Right renal pelvis (tissue), 4 donors: ENCODE measurements at regions not wholly inside any gene's neighbourhood (a gene's known extent, or its start where the extent isn't known, plus 50 kb on each side); places are given as distances from the start of the nearest gene placed in this dataset.

Source experiments
- DNase-seq, 4 donors: peaks; one replicate each; pipeline ENCODE4 v3.0.0-alpha.2; 2013; ENCODE audit warnings: low read depth in 4 of 4, low spot score in 3 of 4, missing footprints in 1 of 4

DNA sequence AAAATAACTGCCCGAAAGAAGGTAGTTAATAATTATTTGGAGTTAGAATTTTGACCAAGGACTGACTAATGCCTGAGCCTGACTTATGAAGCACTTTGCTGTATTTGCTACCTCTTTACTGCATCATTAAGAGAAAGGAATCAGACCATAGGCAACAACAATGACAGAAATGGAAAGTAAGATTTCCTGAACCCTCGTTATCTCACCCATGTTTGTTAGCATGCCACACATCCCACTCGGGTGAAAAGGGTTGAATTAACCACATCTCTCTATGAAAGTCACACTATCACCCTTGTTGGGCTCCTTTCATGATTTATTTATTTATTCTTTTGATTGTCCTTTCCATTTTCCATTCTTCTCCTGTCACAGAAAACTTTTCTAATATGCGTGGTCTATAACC is 59.6 kb downstream of the OLIG3 start:
- no peak for DNase-seq

GRCh38 chr6:137432054-137432611 is 62.1 kb downstream of the OLIG3 start:
- no peak for DNase-seq

DNA sequence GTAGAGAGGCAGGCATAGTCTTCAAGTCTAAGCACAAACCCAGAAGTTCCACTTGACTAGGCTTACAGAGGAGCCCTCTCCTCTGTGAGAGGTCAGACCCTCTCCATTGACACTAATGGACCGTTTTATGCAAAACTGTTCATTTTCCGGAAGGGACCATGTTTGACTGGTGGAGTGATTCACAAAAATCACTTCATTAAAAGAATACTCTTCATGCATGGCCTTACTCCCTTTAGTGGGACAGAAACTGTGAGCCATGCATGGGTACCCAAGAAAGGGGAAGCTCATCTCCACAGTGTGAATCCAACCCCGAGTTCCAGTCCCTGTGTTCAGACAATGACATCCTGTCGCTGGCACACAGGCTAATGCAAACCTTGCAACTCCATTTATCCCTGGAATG is 63.2 kb downstream of the OLIG3 start:
- DNase-seq = peak in 2 of 4 donors; percentile 10 to 16

DNA sequence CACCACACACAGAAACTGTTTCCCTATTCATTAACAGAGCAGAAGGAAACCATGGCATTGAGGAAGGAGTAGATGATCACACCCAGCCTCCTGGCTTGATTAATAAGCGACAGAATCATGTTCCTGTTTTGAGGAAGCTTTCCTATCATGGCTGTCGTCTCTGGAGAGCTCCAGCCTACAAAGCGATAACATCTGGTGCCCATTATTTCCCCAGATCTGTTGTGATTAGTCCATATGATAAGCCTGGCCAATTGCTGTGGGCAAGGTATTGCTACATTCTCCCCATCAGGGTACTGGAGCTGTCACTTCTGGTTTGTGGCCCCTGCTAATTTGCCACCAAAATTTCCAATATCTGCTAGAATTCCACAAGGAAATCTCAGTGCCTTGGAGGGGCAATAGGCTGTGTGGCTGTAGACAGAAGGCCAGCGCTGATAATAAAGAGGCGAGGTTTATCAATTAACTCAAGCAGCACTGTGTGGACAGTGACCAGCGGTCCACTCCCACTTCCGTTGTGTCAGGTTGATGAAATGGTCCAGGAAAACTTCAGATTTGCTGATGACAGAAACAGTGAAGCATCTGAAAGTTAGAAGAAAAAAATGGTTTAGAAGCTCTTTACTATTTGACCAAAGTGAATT is 66.4 kb downstream of the OLIG3 start:
- no peak for DNase-seq

DNA sequence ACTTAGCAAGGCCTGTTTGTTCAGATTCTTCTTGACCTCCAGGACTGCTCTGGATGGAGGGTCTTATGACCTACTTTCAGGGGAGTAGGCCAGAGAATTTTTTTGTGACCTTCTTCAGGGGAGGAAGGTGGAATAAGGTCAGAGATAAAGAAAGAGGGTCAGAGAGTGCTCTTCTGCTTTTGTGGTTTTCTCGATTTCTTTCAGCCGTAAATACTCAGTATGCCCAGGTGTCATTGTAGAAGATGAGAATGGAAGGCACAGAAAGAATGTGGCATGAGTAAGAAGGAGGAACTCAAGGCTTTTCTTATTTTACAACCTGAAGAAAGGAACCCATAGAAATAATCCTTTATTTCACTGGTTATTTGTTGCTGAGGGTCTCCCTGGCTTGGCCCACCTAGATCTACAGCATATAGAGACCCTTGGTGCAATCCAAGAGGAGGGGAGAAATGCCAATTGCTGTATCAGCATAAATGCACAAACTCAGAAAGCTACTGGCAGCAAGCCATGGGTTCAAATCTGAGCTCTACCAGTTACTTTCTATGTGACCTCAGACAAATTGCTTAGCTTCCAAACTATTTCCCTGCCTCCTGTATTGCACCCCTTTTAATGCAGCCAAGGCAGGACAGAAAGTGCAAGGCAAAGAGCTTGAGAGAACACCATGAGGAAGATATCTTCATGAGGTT is 68.0 kb downstream of the OLIG3 start:
- no peak for DNase-seq

- DNase-seq = no peak
These were observed 69.9 kb downstream of the OLIG3 start for GRCh38 chr6:137424251-137424650.

DNA sequence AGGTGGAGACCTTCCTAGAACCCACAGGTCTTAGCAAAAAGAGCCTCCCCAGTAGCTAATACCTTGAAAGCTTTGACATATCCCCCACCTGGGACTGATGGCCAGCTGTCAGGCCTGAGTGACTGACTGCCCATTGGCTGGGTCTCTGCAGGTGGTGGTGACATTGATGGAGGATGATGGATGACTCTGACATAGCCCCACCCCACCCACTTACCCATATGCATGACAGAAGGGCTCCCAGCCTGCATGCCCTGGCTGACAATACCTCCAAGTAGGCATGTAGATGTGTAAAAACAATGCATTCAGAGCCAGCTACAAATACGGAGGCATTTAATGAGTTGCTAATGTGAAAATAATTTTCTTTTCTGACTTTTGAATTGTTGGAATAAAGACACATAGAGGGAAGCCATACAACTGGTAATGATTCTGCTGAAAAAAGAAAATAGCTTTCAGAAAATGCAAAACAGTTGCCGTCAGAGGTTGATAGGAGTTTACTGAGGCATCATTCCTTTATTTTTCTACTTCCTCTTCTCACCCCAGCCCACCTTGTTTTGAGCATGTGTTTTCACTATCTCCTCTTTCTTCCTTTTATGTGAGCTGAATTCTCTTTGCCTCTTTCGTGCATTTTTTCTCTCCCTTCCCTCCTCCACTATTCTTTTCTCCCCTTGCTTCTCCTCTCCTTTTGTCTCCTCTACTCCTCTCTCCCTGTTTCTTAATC is 70.6 kb downstream of the OLIG3 start:
- no peak for DNase-seq

DNA sequence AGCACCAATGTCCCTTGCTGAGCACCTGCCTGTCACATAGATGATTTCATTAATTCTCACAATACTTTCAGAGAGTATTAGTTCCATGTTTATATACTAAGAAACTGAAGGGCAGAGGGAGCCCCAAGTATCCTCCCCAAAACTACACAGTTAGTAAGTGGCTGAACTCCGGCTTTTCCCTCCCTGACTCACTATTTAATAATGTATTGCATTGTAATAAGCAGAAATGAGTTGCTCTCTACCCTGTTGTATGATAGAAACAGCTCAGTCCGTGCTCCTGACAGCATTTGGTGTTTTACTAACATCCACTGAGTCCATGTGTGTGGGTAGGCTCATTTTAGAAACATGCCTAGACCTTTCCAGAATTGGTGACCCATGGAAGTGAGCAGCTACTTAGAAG is 76.8 kb downstream of the OLIG3 start:
- DNase-seq = no peak

- no peak for DNase-seq
These were observed 77.7 kb downstream of the OLIG3 start for GRCh38 chr6:137416376-137417109.

GRCh38 chr6:137415834-137416190 is 78.4 kb downstream of the OLIG3 start:
- no peak for DNase-seq

- peak; percentile 32 to 49 (median 38) for DNase-seq
These were observed 78.9 kb downstream of the OLIG3 start for GRCh38 chr6:137415127-137415833.

DNA sequence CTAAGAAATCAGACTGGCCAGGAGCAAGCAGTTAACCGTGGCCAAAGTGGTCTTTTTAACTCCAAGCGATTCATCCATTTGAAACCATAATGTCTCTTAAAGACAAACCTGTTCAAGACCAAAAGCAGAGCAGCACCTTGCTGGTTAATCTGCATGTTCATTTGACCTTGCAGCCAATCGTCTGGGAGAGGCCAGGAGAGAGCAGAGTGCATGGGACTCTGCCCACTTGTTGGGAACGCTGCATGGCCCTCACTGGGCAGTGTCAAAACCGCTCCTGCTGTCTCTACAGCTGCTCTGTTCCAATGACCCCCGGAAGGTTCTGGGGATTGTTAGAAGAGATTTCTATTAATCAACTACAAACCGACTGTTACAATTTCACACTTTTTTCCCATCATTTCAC is 79.6 kb downstream of the OLIG3 start:
- no peak for DNase-seq

DNA sequence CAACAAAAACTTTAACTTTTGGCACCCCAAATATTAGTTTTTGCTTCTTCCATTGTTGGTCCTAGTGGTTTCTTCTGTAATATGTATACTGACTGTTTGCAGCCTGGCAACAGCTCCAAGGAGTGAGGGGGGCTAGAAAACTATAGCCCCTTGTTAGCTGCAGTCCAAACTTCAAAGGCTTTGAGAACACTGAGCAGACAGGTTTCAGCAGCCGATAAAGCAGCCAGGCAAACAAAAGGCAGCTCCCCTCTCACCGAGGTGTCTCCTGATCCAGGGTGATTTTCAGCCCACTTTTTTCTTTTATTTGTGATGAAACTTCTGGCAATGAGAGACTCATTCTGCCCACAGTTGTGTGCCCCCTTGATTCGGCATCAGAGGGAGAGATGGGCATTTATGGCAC is 80.7 kb downstream of the OLIG3 start:
- DNase-seq = no peak

DNA sequence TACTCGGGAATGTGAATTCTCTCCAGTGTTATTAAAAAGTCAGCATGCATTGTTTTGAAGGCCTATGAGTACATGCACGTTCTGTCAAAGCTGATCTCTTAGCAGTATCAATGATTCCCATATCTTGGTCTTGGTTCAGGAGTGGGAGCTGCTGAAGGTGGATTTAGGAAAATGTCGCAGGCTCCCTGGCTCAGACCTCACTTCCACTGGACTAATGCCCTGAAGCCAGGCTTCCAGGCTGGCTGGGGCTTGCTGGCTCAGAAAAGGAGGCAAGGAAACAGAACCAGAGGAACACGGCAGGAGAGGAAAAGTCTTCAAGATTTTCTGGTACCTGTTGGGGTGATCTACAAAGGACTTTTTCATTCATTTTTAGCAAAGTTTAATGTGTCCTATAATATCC is 81.6 kb downstream of the OLIG3 start:
- DNase-seq = no peak

- no peak for DNase-seq
These were observed 84.9 kb downstream of the OLIG3 start for GRCh38 chr6:137409266-137409777.

DNA sequence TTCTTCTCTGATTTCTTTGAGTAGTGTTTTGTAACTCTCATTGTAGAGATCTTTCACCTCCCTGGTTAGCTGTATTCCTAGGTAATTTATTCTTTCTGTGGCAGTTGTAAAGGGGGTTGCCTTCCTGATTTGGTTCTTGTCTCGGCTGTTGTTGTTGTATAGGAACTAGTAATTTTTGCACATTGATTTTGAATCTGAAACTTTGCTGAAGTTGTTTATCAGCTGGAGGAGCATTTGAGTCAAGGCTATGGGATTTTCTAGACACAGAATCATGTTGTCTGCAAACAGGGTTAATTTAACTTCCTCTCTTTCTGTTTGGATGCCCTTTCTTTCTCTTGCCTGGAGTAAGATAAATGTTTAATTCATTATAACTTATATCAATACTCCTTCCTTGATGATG is 86.4 kb downstream of the OLIG3 start:
- no peak for DNase-seq

DNA sequence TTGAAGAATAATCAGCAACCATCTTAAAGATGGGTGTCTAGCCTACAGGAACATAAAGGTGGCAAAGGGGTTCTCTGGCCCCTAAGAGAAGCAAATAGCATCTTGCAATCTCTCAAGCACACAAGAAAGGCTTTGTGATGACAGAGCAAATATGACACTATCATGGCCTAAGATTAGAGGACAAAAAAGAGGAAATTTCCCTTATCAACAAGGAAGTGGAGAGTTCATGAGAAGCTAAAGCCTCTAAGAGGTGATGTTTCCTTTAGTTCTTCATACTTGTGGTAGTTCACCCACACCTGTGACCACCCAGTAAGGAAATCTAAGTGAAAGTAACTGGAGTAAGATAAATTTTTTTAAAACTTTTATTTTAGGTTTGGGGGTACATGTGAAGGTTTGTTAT is 88.4 kb downstream of the OLIG3 start:
- no peak for DNase-seq

GRCh38 chr6:137403855-137404254 is 90.3 kb downstream of the OLIG3 start:
- DNase-seq = no peak

DNA sequence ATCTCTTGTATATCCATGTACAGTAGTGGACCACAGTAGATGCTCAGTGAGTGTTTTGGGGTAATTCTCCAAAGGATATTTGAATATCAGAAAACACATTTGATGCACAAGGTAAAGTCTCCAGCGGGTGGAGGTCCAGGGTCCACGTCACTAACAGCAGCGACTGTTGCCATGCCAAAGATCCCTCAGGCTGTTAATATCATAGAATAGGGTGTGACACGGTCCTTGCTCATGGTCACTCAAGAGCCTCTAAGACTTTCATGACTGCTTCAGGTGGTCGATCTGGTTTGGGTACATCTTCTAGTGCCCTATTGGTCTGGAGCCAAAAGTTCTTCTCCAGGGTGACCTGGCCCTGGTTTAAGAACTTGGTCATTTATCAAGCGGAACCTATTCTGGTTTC is 90.8 kb downstream of the OLIG3 start:
- DNase-seq = no peak

- DNase-seq = no peak
These were observed 92.0 kb downstream of the OLIG3 start for GRCh38 chr6:137402143-137402680.
